ENCODE measurements at regions not wholly inside any gene's neighbourhood (a gene's known extent, or its start where the extent isn't known, plus 50 kb on each side); places are given as distances from the start of the nearest gene placed in this dataset.

DNA sequence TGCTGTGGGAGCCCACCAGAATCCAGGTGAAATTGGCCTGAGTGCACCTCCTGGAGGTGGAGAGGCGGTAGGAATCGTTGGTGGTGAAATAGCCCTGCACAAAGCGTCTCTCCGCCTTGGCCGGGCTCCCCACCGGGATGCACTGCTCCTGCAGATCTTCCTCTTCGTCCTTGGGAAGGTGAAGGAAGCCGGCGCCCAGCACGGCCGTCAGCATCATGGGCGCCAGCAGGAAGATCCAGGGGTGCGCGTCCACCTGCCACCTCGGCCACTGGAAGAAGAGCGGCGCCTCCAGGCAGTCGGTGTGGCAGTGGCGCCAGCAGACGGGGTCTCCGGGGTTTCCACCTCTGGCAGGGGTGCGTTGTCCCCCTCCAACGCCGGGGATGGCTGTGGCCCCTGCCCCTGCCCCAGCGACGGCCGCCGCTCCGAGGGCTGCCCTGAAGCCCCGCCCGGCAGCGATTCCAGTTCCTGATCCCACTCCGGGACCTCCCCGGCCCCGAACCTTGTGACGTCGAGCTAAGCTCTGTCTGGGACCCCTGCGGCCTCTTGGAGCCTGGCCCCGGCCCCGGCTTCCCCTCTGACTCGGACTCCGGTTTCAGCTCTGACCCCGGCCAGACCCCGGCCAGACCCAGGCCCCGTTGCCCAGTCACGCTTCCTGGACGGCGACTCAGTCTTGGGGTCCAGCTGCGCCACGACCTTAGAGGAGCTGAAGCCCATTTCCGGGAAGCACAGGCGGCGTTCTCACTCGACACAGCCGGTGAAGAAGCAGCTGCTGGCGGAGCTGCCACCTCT, 91.9 kb downstream of the CD164 start:
- no peak for TF ChIP-seq EZH2 (IDR thresholded peaks at IDR 0.05; ENCODE audit: borderline replicate concordance, low read depth, low read length, severe bottlenecking)
- TF ChIP-seq POLR2AphosphoS5 (IDR thresholded peaks at IDR 0.05; ENCODE audit: insufficient read depth, low read depth, low read length), result no peak
- no peak for TF ChIP-seq JUN (IDR thresholded peaks at IDR 0.05; ENCODE audit: borderline replicate concordance, insufficient read depth, insufficient read length, low read depth)
- TF ChIP-seq, protein P1, sequence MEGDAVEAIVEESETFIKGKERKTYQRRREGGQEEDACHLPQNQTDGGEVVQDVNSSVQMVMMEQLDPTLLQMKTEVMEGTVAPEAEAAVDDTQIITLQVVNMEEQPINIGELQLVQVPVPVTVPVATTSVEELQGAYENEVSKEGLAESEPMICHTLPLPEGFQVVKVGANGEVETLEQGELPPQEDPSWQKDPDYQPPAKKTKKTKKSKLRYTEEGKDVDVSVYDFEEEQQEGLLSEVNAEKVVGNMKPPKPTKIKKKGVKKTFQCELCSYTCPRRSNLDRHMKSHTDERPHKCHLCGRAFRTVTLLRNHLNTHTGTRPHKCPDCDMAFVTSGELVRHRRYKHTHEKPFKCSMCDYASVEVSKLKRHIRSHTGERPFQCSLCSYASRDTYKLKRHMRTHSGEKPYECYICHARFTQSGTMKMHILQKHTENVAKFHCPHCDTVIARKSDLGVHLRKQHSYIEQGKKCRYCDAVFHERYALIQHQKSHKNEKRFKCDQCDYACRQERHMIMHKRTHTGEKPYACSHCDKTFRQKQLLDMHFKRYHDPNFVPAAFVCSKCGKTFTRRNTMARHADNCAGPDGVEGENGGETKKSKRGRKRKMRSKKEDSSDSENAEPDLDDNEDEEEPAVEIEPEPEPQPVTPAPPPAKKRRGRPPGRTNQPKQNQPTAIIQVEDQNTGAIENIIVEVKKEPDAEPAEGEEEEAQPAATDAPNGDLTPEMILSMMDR (IDR thresholded peaks at IDR 0.05; ENCODE audit: extremely low read depth in 1 of 2, insufficient read depth in 1 of 2, low read depth in 1 of 2, low read length in 2 of 2), result no peak
- no peak for TF ChIP-seq FOS (IDR thresholded peaks at IDR 0.05; ENCODE audit: borderline replicate concordance, insufficient read depth, low read length)
- no peak for TF ChIP-seq MYC (IDR thresholded peaks at IDR 0.05; ENCODE audit: low read depth, low read length)
- TF ChIP-seq, protein P2, sequence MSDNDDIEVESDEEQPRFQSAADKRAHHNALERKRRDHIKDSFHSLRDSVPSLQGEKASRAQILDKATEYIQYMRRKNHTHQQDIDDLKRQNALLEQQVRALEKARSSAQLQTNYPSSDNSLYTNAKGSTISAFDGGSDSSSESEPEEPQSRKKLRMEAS (IDR thresholded peaks at IDR 0.05; ENCODE audit: insufficient read depth, insufficient read length), result no peak
- no peak for TF ChIP-seq POLR2A (IDR thresholded peaks at IDR 0.05; ENCODE audit: low read depth, low read length)
- no peak for TF ChIP-seq GATA2 (IDR thresholded peaks at IDR 0.05; ENCODE audit: insufficient read depth, insufficient read length, low read depth, low read length)
- Histone ChIP-seq H3K4me3 (replicated peaks in 1 of 3; ENCODE audit: insufficient read depth in 1 of 3, low read depth in 1 of 3, low read length in 3 of 3) (no peak overlapping the region), H3K27ac (ENCODE audit: insufficient read depth, low read depth, low read length) (no peak overlapping the region), H4K20me1 (replicated peaks; ENCODE audit: control insufficient read depth, extremely low read depth, insufficient read depth, low read length) (no peaks in the 10 kb centered on the region), H3K36me3 (ENCODE audit: control insufficient read depth in 2 of 2, extremely low read depth in 1 of 2, insufficient read depth in 2 of 2, low read length in 2 of 2) (no peaks in the 10 kb centered on the region), H3K4me1 (ENCODE audit: control insufficient read depth, extremely low read depth, insufficient read depth, low read length) (no peaks in the 10 kb centered on the region), H3K79me2 (ENCODE audit: control insufficient read depth, insufficient read depth, low read length) (no peaks in the 10 kb centered on the region), H3K27me3 (ENCODE audit: control insufficient read depth in 2 of 2, insufficient read depth in 2 of 2, low read length in 2 of 2) (peaks cover 5 to 11% of the 10 kb centered on the region in 2 experiments), H3K9me3 (replicated peaks; ENCODE audit: control insufficient read depth, insufficient read depth, low read length) (no peaks in the 10 kb centered on the region), H2AFZ (ENCODE audit: low read depth, low read length) (no peak overlapping the region), H3K9ac (replicated peaks; ENCODE audit: extremely low read depth, insufficient read depth, low read length) (no peak overlapping the region), H3K4me2 (ENCODE audit: insufficient read depth, low read length) (no peak overlapping the region), H3K9me1 (replicated peaks; ENCODE audit: control insufficient read depth, extremely low read depth, insufficient read depth, low read length) (no peaks in the 10 kb centered on the region)
- ChIA-PET POLR2A (no interaction called here), CTCF (no interaction called here)
- no TSS peak for BruUV-seq (replicated peaks)
- DNase-seq (ENCODE audit: low read depth, low spot score) (no peak), FAIRE-seq (no peak)
- dilution Hi-C loops (cut with MboI; ENCODE audit: extremely low pct_ligation_motif_present, low sequenced_read_pairs), result no loop called here
- intact Hi-C loops (cut with micrococcal nuclease), result no loop called here
